ENCODE measurements at regions not wholly inside any gene's neighbourhood (a gene's known extent, or its start where the extent isn't known, plus 50 kb on each side); places are given as distances from the start of the nearest gene placed in this dataset.
A peak's percentile ranks its signal among the peaks of the same experiment; 100 is the strongest.
"Not testable (repeated sequence)": the region's sequence is repeated elsewhere in the genome, so short reads cannot be mapped to it uniquely, and the experiment has no call there.

DNA sequence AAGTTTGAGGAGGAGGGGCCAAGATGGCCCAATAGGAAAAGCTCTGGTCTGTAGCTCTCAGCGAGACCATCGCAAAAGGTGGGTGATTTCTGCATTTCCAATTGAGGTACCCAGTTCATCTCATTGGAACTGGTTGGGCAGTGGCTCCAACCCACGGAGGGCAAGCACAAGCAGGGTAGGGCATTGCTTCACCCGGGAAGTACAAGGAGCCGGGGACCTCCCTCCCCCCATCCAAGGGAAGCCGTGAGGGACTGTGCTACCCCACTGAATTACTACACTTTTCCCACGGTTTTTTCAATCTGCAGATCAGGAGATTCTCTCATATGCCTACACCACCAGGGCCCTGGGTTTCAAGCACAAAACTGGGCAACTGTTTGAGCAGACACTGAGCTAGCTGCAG lies 58.0 kb upstream of the EFCAB3 start:
- no peak for DNase-seq
- H3K27ac ChIP-seq = no peak overlapping the region
- H3K36me3 ChIP-seq = no peaks in the 10 kb centered on the region
- H3K4me1 ChIP-seq = no peaks in the 10 kb centered on the region
- H3K4me3 ChIP-seq = no peak overlapping the region
- H3K27me3 ChIP-seq = 0 out of 2 replicates have a peak, but pooled peaks cover 4% of the 10 kb centered on the region
- no peaks in the 10 kb centered on the region for H3K9me3 ChIP-seq (replicated peaks)

- Histone ChIP-seq H3K27ac (no peak overlapping the region), H3K27me3 (0 out of 2 replicates have a peak, but pooled peaks cover 4% of the 10 kb centered on the region)
These were observed 58.9 kb upstream of the EFCAB3 start for GRCh38 chr17:62321451-62321850.

DNA sequence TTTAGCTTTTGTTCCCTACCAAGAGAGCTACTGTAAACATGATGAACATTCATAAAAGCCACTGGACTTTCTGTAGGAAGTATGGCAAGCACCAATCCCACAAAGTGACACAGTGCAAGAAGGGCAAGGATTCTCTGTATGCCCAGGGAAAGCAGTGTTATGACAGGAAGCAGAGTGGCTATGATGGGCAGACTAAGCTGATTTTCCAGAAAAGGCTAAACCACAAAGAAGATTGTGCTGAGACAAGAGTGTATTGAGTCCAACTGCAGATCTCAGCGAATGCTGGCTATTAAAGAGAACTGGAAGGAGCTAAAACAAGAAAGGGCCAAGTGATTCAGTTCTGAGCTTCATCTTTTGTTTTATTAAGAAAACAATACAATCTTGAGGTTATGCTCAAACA lies 60.5 kb upstream of the EFCAB3 start:
- H3K4me1 ChIP-seq = no peaks in the 10 kb centered on the region
- no peak for DNase-seq
- H3K27ac ChIP-seq = no peak overlapping the region
- H3K36me3 ChIP-seq = no peaks in the 10 kb centered on the region
- 0 out of 2 replicates have a peak, but pooled peaks cover 4% of the 10 kb centered on the region for H3K27me3 ChIP-seq
- no peak overlapping the region for H3K4me3 ChIP-seq
- H3K9me3 ChIP-seq (replicated peaks) = no peaks in the 10 kb centered on the region

More at GRCh38 chr17:62321451-62321850, 58.9 kb upstream of the EFCAB3 start:
- Histone ChIP-seq H3K4me1 (no peaks in the 10 kb centered on the region), H3K36me3 (no peaks in the 10 kb centered on the region), H3K9me3 (replicated peaks) (no peaks in the 10 kb centered on the region), H3K4me3 (no peak overlapping the region)
- no peak for DNase-seq

DNA sequence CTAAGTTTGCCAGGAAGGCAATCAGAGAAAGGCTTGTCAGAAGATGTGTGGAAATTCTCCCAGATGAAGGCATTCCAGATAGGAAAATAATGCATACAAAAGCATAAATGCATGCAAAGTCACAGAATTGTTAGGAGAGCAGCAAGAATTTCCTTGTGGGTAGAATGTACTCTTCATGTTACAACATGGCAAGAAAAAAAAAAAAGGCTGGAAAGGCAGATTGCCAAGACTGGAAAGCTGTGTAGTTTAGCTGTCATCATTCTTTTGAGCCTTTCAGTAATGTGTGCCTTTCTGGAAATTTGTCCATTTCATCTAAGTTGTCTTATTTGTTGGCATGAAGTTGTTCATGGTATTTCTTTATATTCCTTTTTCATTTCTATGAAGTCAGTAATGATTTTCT lies 71.0 kb upstream of the EFCAB3 start:
- no peaks in the 10 kb centered on the region for H3K9me3 ChIP-seq (replicated peaks)
- H3K27me3 ChIP-seq = no peaks in the 10 kb centered on the region
- H3K27ac ChIP-seq = no peak overlapping the region
- DNase-seq = no peak
- no peaks in the 10 kb centered on the region for H3K36me3 ChIP-seq
- H3K4me1 ChIP-seq = no peaks in the 10 kb centered on the region
- no peak overlapping the region for H3K4me3 ChIP-seq

- no peak for DNase-seq
- Histone ChIP-seq H3K27me3 (no peaks in the 10 kb centered on the region), H3K9me3 (replicated peaks) (no peaks in the 10 kb centered on the region)
These were observed 73.2 kb upstream of the EFCAB3 start for GRCh38 chr17:62307196-62307595.

GRCh38 chr17:62303476-62303875 lies 76.9 kb upstream of the EFCAB3 start:
- no peak for DNase-seq
- Histone ChIP-seq H3K4me1 (no peaks in the 10 kb centered on the region), H3K36me3 (no peaks in the 10 kb centered on the region), H3K9me3 (replicated peaks) (no peaks in the 10 kb centered on the region), H3K27ac (no peak overlapping the region), H3K27me3 (no peaks in the 10 kb centered on the region), H3K4me3 (no peak overlapping the region)

More at GRCh38 chr17:62307196-62307595, 73.2 kb upstream of the EFCAB3 start:
- no peaks in the 10 kb centered on the region for H3K36me3 ChIP-seq
- H3K27ac ChIP-seq = no peak overlapping the region
- no peak overlapping the region for H3K4me3 ChIP-seq
- no peaks in the 10 kb centered on the region for H3K4me1 ChIP-seq

- H3K9me3 ChIP-seq (replicated peaks) = no peaks in the 10 kb centered on the region
- DNase-seq = no peak
- no peak overlapping the region for H3K27ac ChIP-seq
- no peaks in the 10 kb centered on the region for H3K36me3 ChIP-seq
- no peak overlapping the region for H3K4me3 ChIP-seq
- no peaks in the 10 kb centered on the region for H3K4me1 ChIP-seq
- no peaks in the 10 kb centered on the region for H3K27me3 ChIP-seq
These were observed 79.7 kb upstream of the EFCAB3 start for GRCh38 chr17:62300697-62301096.

DNA sequence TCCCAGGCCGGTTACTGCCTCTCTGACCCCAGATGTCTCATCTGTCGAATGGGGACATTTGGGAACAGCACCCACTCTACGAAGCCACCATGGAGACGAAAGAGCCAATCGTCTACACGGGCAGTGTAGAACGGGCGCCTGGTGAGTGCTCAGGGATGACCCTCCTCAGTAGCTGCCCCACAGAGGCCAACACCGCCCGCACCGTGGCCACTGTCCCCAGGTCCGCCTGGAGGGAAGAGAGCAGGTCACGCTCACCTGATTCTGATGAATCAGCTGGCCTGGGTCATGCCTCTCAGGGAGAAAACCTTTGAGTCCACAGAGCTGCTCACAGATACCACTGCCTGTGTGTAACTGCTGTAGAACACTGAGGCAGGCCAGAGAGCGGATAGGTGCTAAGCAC lies 105.1 kb upstream of the EFCAB3 start:
- DNase-seq; H3K4me1 ChIP-seq; H3K27me3 ChIP-seq; H3K9me3 ChIP-seq (replicated peaks); H3K27ac ChIP-seq; H3K36me3 ChIP-seq; H3K4me3 ChIP-seq: not testable (repeated sequence)

DNA sequence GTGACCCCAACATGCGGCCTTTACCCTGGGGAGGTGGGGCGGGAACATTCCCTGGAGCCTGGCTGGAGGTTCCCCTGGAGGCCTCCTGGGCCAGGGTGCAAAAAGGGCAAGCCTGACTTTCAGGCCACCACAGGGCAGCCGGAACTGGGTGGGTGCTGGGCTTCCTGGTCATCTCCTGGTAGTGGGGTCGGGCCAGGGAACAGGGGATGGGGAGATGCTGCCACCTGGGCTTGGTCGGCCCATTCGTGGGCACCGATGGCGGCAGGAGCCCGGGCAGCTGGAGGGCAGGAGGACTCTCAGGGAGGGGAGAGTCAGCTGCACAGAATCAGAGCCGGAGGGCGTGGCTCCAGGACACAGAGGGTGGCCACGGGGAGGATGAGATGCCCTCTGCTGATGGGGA lies 112.0 kb upstream of the EFCAB3 start:
- not testable (repeated sequence) for H3K27ac ChIP-seq; H3K4me1 ChIP-seq; DNase-seq; H3K36me3 ChIP-seq; H3K9me3 ChIP-seq (replicated peaks); H3K4me3 ChIP-seq; H3K27me3 ChIP-seq

- not testable (repeated sequence) for H3K27ac ChIP-seq; DNase-seq; H3K4me3 ChIP-seq; H3K9me3 ChIP-seq (replicated peaks); H3K4me1 ChIP-seq; H3K36me3 ChIP-seq; H3K27me3 ChIP-seq
These were observed 115.4 kb upstream of the EFCAB3 start for GRCh38 chr17:62264974-62265373.

- not testable (repeated sequence) for H3K27ac ChIP-seq; H3K36me3 ChIP-seq; H3K4me1 ChIP-seq; H3K9me3 ChIP-seq (replicated peaks); H3K27me3 ChIP-seq; H3K4me3 ChIP-seq
- DNase-seq = peak; percentile 9 to 20
These were observed 124.6 kb upstream of the EFCAB3 start for GRCh38 chr17:62255791-62256190.

- H3K36me3 ChIP-seq; H3K27me3 ChIP-seq; H3K27ac ChIP-seq; H3K4me3 ChIP-seq; DNase-seq; H3K4me1 ChIP-seq; H3K9me3 ChIP-seq (replicated peaks): not testable (repeated sequence)
These were observed 138.3 kb upstream of the EFCAB3 start for GRCh38 chr17:62242076-62242475.

DNA sequence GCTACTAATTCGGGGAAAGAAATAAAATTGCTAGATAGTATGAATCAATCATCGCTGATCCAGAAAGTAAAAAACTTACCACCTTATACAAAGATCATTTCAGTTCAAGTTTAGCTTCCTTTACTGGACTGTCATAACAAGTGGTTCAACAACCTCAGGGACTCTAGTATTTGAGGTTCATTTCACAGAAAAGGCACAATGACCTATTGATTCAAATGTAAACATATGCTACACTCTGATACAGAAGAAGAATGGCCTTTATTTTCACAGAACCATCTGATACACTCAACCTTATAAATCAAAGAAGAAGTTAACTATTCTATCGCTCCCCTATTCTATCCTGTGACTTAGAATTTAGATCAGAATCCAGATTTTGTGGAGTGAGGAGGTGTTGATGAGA lies 140.8 kb upstream of the EFCAB3 start:
- not testable (repeated sequence) for H3K4me3 ChIP-seq; H3K4me1 ChIP-seq; H3K36me3 ChIP-seq; H3K27me3 ChIP-seq; DNase-seq; H3K9me3 ChIP-seq (replicated peaks); H3K27ac ChIP-seq

DNA sequence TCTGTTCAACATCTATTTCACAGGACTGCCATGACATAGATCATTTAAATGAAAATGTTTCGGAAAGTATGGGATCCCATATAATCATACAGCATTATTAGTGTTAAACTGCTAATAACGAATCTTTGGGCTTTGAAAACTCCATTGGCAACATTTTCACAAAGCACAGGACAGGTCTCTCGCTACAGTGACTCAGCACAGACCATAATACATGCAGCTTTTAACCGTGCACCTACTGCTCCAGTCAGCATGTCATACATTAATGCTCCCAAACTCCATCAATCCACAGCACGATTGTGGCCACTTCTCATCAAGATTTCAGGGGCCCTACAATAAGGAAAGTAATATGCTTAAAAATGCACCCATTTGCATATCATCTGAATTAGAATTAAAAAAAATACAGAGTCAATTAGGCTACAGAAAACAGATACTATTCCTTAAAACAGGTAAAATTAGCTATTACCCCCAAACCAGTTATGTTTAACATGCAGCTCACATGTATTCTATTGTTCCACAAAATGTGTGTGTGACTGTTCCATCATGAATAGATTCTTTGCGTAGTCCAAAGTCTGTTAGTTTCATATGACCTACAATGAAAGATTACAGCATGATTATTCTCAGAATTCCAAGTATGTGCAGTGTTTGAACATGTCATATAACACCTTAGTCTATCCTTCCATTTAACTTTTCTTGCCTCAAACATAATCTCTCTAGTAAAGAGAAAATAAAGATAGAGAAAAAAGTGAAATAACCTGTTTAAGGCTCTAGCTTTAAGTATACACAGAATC lies 141.6 kb upstream of the EFCAB3 start:
- H3K27ac ChIP-seq; H3K27me3 ChIP-seq; H3K9me3 ChIP-seq (replicated peaks); H3K4me3 ChIP-seq; H3K4me1 ChIP-seq; DNase-seq; H3K36me3 ChIP-seq: not testable (repeated sequence)

DNA sequence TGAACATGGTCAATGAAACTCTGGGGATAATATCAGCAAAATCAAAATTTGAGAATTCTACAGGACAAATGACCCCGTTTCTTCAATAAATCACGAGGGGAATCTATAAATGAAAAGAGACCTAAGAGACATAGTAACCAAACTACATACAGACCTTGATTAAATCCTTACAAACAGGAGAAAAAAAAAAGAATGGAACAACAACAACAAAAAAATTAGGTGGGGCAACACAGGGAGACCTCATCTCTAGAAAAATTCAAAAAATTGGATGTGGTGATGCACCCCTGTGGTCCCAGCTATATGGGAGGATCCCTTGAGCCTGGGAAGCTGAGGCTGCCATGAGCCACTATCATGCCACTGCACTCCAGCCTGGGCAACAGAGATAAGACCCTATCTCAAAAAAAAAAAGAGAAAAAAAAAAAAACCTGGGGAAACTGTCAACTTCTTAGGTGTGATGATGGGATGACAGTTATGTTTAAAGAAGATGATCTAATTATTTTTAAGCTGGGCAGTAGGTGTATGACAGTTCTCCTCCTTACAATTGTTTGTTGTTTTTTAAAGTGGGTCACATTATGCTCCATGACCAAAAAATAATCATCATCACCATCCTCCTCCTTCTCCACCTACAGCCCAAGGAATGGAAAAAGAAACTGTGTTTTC lies 146.4 kb upstream of the EFCAB3 start:
- not testable (repeated sequence) for DNase-seq; H3K4me1 ChIP-seq; H3K36me3 ChIP-seq; H3K9me3 ChIP-seq (replicated peaks); H3K4me3 ChIP-seq; H3K27ac ChIP-seq; H3K27me3 ChIP-seq

DNA sequence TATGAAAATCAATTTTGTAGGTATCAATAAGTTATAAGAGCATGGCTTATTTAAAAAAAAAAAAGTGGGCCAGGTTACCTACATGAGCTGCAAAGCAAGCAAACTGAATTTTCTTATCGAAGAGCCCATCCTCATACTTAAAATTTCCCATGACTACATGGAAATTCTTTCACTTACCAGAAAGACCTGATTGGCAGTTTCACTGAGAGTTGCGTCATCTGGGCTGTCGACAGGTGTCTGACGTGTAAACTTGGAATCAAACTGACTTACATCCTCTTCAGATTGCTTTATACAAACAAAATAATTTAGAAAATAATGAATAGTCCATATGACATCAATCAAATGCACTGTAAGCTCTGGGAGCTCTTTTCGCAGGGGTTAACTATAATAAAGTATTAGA lies 149.1 kb upstream of the EFCAB3 start:
- DNase-seq; H3K27me3 ChIP-seq; H3K4me3 ChIP-seq; H3K4me1 ChIP-seq; H3K36me3 ChIP-seq; H3K27ac ChIP-seq; H3K9me3 ChIP-seq (replicated peaks): not testable (repeated sequence)
